H9 (cell line): ENCODE measurements at regions not wholly inside any gene's neighbourhood (a gene's known extent, or its start where the extent isn't known, plus 50 kb on each side); places are given as distances from the start of the nearest gene placed in this dataset.

ENCODE experiments used
- DNase-seq: peaks from one replicate; pipeline ENCODE4 v3.0.0-alpha.2; 2017
- H2AFZ ChIP-seq: one replicate; pipeline ENCODE4 v1.6.1; 2013; ENCODE audit warnings: mild to moderate bottlenecking, low read length, control low read depth, moderate library complexity
- H2AK5ac ChIP-seq: 2 replicates; pipeline ENCODE4 v1.6.1; 2013; ENCODE audit warnings: low read length, control low read depth, mixed read lengths; ENCODE audit not compliant: insufficient read length
- H2BK120ac ChIP-seq: one replicate; pipeline ENCODE4 v1.6.1; 2013; ENCODE audit warnings: low read depth, mild to moderate bottlenecking, low read length, control low read depth, inconsistent platforms; ENCODE audit not compliant: poor library complexity, severe bottlenecking
- H2BK12ac ChIP-seq: 2 replicates; pipeline ENCODE4 v1.6.1; 2013; ENCODE audit warnings: low read length, control low read depth, mixed read lengths, low read depth; ENCODE audit not compliant: insufficient read length
- H2BK15ac ChIP-seq: 2 replicates; pipeline ENCODE4 v1.6.1; 2013; ENCODE audit warnings: low read depth, low read length, control low read depth
- H2BK20ac ChIP-seq: one replicate; pipeline ENCODE4 v1.6.1; 2013; ENCODE audit warnings: low read depth, mild to moderate bottlenecking, low read length, control low read depth, inconsistent platforms; ENCODE audit not compliant: poor library complexity, severe bottlenecking
- H2BK5ac ChIP-seq: 2 replicates; pipeline ENCODE4 v1.6.1; 2013; ENCODE audit warnings: low read length, control low read depth, mixed read lengths; ENCODE audit not compliant: insufficient read length
- H3K14ac ChIP-seq: 2 replicates; pipeline ENCODE4 v1.6.1; 2013; ENCODE audit warnings: low read length, control low read depth; ENCODE audit not compliant: insufficient read depth
- H3K18ac ChIP-seq: 2 replicates; pipeline ENCODE4 v1.6.1; 2013; ENCODE audit warnings: low read depth, mild to moderate bottlenecking, mixed read lengths, low read length, control low read depth; ENCODE audit not compliant: insufficient read length
- H3K23ac ChIP-seq: 2 replicates; pipeline ENCODE4 v1.6.1; 2013; ENCODE audit warnings: low read length, control low read depth, mixed read lengths, low read depth; ENCODE audit not compliant: insufficient read length
- H3K23me2 ChIP-seq: 2 replicates; pipeline ENCODE4 v1.6.1; 2013; ENCODE audit warnings: low read depth, mild to moderate bottlenecking, mixed read lengths, low read length, control low read depth; ENCODE audit not compliant: insufficient read length, poor library complexity, severe bottlenecking
- H3K27ac ChIP-seq: 2 replicates; pipeline ENCODE4 v1.5.1; 2013; ENCODE audit warnings: low read length, control low read depth, mixed read lengths, low read depth; ENCODE audit not compliant: insufficient read length
- H3K27me3 ChIP-seq: 2 replicates; pipeline ENCODE4 v1.6.1; 2013; ENCODE audit warnings: low read length, control low read depth, inconsistent platforms; ENCODE audit not compliant: insufficient read depth
- H3K4ac ChIP-seq: 2 replicates; pipeline ENCODE4 v1.6.1; 2013; ENCODE audit warnings: low read depth, mild to moderate bottlenecking, control low read depth, inconsistent platforms, low read length, moderate library complexity
- H3K4me1 ChIP-seq: 2 replicates; pipeline ENCODE4 v1.6.1; 2013; ENCODE audit warnings: low read length, control low read depth, inconsistent platforms; ENCODE audit not compliant: insufficient read depth
- H3K4me2 ChIP-seq: 2 replicates; pipeline ENCODE4 v1.6.1; 2013; ENCODE audit warnings: low read length, control low read depth, mixed read lengths; ENCODE audit not compliant: insufficient read length, insufficient read depth
- H3K56ac ChIP-seq: 2 replicates; pipeline ENCODE4 v1.6.1; 2013; ENCODE audit warnings: low read depth, mild to moderate bottlenecking, mixed read lengths, low read length, control low read depth; ENCODE audit not compliant: insufficient read length
- H3K79me1 ChIP-seq: 2 replicates; pipeline ENCODE4 v1.6.1; 2013; ENCODE audit warnings: low read depth, mild to moderate bottlenecking, moderate library complexity, low read length, control low read depth, inconsistent platforms; ENCODE audit not compliant: insufficient read depth, poor library complexity, severe bottlenecking
- H3K79me2 ChIP-seq: 2 replicates; pipeline ENCODE4 v1.6.1; 2013; ENCODE audit warnings: low read length, control low read depth, inconsistent platforms; ENCODE audit not compliant: insufficient read depth
- H3K9ac ChIP-seq: 2 replicates; pipeline ENCODE4 v1.6.1; 2013; ENCODE audit warnings: low read length, control low read depth, mixed read lengths; ENCODE audit not compliant: insufficient read length; ENCODE audit errors: extremely low read depth
- H3K9me3 ChIP-seq: one replicate; pipeline ENCODE4 v1.6.1; 2013; ENCODE audit warnings: low read depth, low read length, inconsistent platforms; ENCODE audit not compliant: control insufficient read depth
- H3T11ph ChIP-seq: one replicate; pipeline ENCODE4 v1.6.1; 2013; ENCODE audit warnings: mild to moderate bottlenecking, low read length, control low read depth, inconsistent platforms
- H4K20me1 ChIP-seq: one replicate; pipeline ENCODE4 v1.6.1; 2013; ENCODE audit not compliant: control insufficient read depth, insufficient read length, insufficient read depth
- H4K5ac ChIP-seq: 2 replicates; pipeline ENCODE4 v1.6.1; 2013; ENCODE audit warnings: low read depth, mild to moderate bottlenecking, mixed read lengths, low read length, control low read depth; ENCODE audit not compliant: insufficient read length
- H4K8ac ChIP-seq: replicated peaks from 2 replicates; pipeline ENCODE4 v1.6.1; 2013; ENCODE audit warnings: low read length, control low read depth, mixed read lengths, low read depth; ENCODE audit not compliant: insufficient read length
- H4K91ac ChIP-seq: 2 replicates; pipeline ENCODE4 v1.6.1; 2013; ENCODE audit warnings: low read depth, mild to moderate bottlenecking, moderate library complexity, mixed read lengths, low read length, control low read depth; ENCODE audit not compliant: insufficient read length
- H3K27ac Mint-ChIP-seq, 3 experiments: 2 replicates in 2 of 3; 3 replicates in 1 of 3; pipeline ENCODE4 v1.8.0; 2020 to 2021; ENCODE audit warnings: mixed read lengths in 3 of 3, mild to moderate bottlenecking in 1 of 3, moderate library complexity in 1 of 3
- H3K27me3 Mint-ChIP-seq: 2 replicates; pipeline ENCODE4 v1.8.0; 2021; ENCODE audit warnings: low read depth, mild to moderate bottlenecking, moderate library complexity, mixed read lengths
- H3K36me3 Mint-ChIP-seq, 3 experiments: 2 replicates in 2 of 3; 3 replicates in 1 of 3; pipeline ENCODE4 v1.8.0; 2020 to 2021; ENCODE audit warnings: low read depth in 3 of 3, mixed read lengths in 3 of 3; ENCODE audit not compliant: insufficient read depth in 1 of 3
- H3K4me1 Mint-ChIP-seq, 2 experiments: 2 replicates each; pipeline ENCODE4 v1.8.0; 2020; ENCODE audit warnings: mixed read lengths in 2 of 2
- H3K4me3 Mint-ChIP-seq, 2 experiments: 2 replicates in 1 of 2; 3 replicates in 1 of 2; pipeline ENCODE4 v1.8.0; 2020 to 2021; ENCODE audit warnings: mild to moderate bottlenecking in 2 of 2, mixed read lengths in 2 of 2, moderate library complexity in 1 of 2
- H3K9me3 Mint-ChIP-seq, 2 experiments: 2 replicates in 1 of 2; 3 replicates in 1 of 2; pipeline ENCODE4 v1.8.0; 2020; ENCODE audit warnings: mild to moderate bottlenecking in 2 of 2, mixed read lengths in 2 of 2, moderate library complexity in 1 of 2
- WGBS: extraction: QIAGEN DNeasy Blood & Tissue Kit; methylation state at CpG from one replicate; pipeline ENCODE4 v1.1.7; 2013; ENCODE audit warnings: missing lambda C conversion rate, low lambda C conversion rate, mixed read lengths; ENCODE audit not compliant: insufficient read length; ENCODE audit errors: extremely low coverage; 5-methylcytosine and 5-hydroxymethylcytosine counted together
- TF ChIP-seq, protein P1 (sequence below): fragments of 200-600 bp; sonication (generic); conservative IDR thresholded peaks from 3 replicates; pipeline ENCODE4 v1.8.0; 2021; ENCODE audit warnings: antibody characterized with exemption, mild to moderate bottlenecking

DNA sequence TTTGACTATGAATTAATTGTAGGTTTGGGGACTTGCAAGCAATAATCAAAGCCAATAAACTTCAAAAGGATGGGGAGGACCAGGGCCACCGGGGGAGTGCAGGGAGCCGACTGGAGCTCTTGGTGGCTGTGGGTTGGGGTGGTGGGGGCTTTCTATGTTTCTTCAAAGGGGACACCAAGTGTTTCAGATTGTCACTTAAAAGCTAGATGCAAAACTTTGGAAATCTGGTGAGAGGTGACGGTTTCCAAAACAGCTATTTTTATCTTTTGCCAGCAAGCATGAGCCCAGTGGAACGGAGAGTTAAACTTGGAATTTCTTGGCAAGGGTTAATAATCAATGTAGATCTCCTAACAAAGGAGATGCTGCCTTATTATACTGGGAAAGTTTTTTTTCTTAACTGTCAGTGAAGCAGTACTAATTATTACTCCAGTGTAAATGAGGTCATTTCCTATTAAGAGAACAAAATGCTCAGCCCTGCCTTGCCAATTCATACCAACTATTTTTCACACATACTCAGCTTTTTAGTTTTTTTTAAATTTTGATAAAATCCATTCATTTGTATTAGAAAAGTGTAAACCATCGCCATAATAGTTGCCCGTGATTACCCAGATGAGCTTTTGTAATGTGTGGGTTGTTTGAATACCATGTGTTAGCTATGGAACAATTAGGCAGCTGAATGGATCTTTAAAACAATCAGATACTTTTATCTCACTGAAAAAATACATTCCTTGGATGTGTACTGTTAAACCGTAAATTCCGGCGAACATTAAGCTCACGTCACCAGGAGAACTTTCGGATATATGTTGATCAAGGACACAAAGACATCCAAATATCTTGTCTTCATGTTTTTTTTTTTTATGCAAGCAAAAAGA is 95.9 kb upstream of the ZNF536 start:
- H3K27ac ChIP-seq = no peak overlapping the region

More for the DNA sequence above, 95.9 kb upstream of the ZNF536 start:
- WGBS = no CpG with 5 or more reads among the region's 11 CpGs
- Histone ChIP-seq H3K18ac (no peak overlapping the region), H3K79me2 (no peaks in the 10 kb centered on the region), H3K4ac (no peak overlapping the region), H4K91ac (no peak overlapping the region), H2BK12ac (no peak overlapping the region), H3K4me1 (peaks cover 5% of the 10 kb centered on the region; the same call in 1 of the 2 replicates), H3K23me2 (no peaks in the 10 kb centered on the region), H2AFZ (no peak overlapping the region), H3K79me1 (no peaks in the 10 kb centered on the region), H3K4me2 (no peak overlapping the region), H2BK20ac (no peak overlapping the region), H4K20me1 (no peaks in the 10 kb centered on the region), H4K8ac (no peak overlapping the region), H2AK5ac (no peak overlapping the region), H3K9me3 (peaks cover 9% of the 10 kb centered on the region), H3K9ac (no peak overlapping the region), H2BK120ac (no peak overlapping the region), H2BK5ac (no peak overlapping the region), H3K14ac (no peak overlapping the region), H3K27me3 (no peaks in the 10 kb centered on the region), H3K56ac (no peak overlapping the region), H3T11ph (no peak overlapping the region), H3K23ac (no peak overlapping the region), H2BK15ac (no peak overlapping the region), H4K5ac (no peak overlapping the region)
- TF ChIP-seq, protein P1, sequence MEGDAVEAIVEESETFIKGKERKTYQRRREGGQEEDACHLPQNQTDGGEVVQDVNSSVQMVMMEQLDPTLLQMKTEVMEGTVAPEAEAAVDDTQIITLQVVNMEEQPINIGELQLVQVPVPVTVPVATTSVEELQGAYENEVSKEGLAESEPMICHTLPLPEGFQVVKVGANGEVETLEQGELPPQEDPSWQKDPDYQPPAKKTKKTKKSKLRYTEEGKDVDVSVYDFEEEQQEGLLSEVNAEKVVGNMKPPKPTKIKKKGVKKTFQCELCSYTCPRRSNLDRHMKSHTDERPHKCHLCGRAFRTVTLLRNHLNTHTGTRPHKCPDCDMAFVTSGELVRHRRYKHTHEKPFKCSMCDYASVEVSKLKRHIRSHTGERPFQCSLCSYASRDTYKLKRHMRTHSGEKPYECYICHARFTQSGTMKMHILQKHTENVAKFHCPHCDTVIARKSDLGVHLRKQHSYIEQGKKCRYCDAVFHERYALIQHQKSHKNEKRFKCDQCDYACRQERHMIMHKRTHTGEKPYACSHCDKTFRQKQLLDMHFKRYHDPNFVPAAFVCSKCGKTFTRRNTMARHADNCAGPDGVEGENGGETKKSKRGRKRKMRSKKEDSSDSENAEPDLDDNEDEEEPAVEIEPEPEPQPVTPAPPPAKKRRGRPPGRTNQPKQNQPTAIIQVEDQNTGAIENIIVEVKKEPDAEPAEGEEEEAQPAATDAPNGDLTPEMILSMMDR = no peak
- Mint-ChIP-seq H3K27ac (no peak overlapping the region), H3K4me3 (no peak overlapping the region; a peak in 2 of 5 replicates), H3K27me3 (peaks cover 10% of the 10 kb centered on the region), H3K4me1 (peaks cover 43 to 44% of the 10 kb centered on the region in 2 experiments), H3K9me3 (peaks cover 14 to 16% of the 10 kb centered on the region in 2 experiments), H3K36me3 (peaks cover 5 to 16% (median 9%) of the 10 kb centered on the region in 3 experiments)
- no peak for DNase-seq
